Esophagus muscularis mucosa (tissue), 4 donors: ENCODE measurements at regions not wholly inside any gene's neighbourhood (a gene's known extent, or its start where the extent isn't known, plus 50 kb on each side); places are given as distances from the start of the nearest gene placed in this dataset.

Experiments used
- CTCF ChIP-seq, 3 experiments: fragments of 200-600 bp in 2 of 3; fragments of 450-650 bp in 1 of 3; sonication (generic) in 2 of 3; IDR thresholded peaks; one replicate each; pipeline ENCODE4 v1.5.1; 2017 to 2019; ENCODE audit warnings: antibody characterized with exemption in 3 of 3, mild to moderate bottlenecking in 2 of 3, moderate library complexity in 1 of 3
- EP300 ChIP-seq: sonication (generic); formaldehyde crosslinking; IDR thresholded peaks from one replicate; pipeline ENCODE4 v1.6.1; 2017; ENCODE audit warnings: antibody characterized with exemption
- POLR2A ChIP-seq: fragments of 450-650 bp; IDR thresholded peaks from one replicate; pipeline ENCODE4 v1.6.1; 2017; ENCODE audit warnings: antibody characterized with exemption, moderate library complexity, mild to moderate bottlenecking, low read depth
- POLR2AphosphoS5 ChIP-seq, 2 donors: sonication (generic); formaldehyde crosslinking; IDR thresholded peaks; one replicate each; pipeline ENCODE4 v1.6.1; 2017; ENCODE audit warnings: antibody characterized with exemption in 2 of 2

DNA sequence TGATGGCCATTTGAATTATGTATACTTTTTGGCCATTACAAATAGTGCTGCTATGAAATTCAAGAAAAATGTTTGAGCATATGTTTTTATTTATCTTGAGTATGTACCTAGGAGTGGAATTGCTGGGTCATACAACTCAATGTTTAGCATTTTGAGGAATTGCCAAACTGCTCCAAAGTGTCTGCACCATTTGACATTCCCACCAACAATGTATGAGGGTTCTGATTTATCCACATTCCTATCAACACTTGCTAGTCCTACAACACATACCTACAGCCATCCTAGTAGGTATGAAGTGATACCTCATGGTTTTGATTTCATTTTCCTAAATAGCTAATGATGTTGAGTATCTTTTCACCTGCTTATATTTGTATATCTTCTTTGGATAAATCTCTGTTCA, 165.5 kb downstream of the NOC3L start:
- TF ChIP-seq CTCF (IDR thresholded peaks at IDR 0.05) (no peak), EP300 (no peak), POLR2A (no peak), POLR2AphosphoS5 (IDR thresholded peaks at IDR 0.05) (no peak)
